Epithelial cell of proximal tubule (primary cell): ENCODE measurements at regions not wholly inside any gene's neighbourhood (a gene's known extent, or its start where the extent isn't known, plus 50 kb on each side); places are given as distances from the start of the nearest gene placed in this dataset.
"Not testable (repeated sequence)": the region's sequence is repeated elsewhere in the genome, so short reads cannot be mapped to it uniquely, and the experiment has no call there.

Experiments used
- DNase-seq: peaks from one replicate; pipeline ENCODE4 v3.0.0-alpha.2; 2011; ENCODE audit warnings: low read depth
- H3K4me3 ChIP-seq: 2 replicates; pipeline ENCODE4 v1.5.1; 2011; ENCODE audit warnings: low read depth, mild to moderate bottlenecking, low read length
- TF ChIP-seq, protein P1 (sequence below): conservative IDR thresholded peaks from 2 replicates; pipeline ENCODE4 v1.5.1; 2012; ENCODE audit warnings: low read depth, mild to moderate bottlenecking, low read length

DNA sequence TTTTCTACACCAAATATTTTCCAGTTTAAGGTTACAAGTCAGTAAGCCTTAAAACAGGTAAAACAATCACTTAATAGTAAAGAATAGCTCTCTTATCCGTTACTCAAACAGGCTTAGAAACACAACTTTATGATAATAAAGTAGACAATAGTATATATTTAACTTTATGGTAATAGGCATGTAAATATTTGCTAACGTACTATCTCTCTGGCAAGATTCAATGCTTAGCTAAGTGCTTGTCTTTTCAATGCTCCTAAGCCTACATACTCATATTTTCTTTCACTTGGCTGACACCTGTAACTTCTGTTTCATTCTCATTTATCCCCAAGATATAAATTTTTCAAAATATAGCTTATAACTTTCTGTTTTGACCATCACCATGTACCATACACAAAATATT, 358.2 kb downstream of the HTR1B start:
- no peak for DNase-seq
- no peak overlapping the region for H3K4me3 ChIP-seq
- TF ChIP-seq, protein P1, sequence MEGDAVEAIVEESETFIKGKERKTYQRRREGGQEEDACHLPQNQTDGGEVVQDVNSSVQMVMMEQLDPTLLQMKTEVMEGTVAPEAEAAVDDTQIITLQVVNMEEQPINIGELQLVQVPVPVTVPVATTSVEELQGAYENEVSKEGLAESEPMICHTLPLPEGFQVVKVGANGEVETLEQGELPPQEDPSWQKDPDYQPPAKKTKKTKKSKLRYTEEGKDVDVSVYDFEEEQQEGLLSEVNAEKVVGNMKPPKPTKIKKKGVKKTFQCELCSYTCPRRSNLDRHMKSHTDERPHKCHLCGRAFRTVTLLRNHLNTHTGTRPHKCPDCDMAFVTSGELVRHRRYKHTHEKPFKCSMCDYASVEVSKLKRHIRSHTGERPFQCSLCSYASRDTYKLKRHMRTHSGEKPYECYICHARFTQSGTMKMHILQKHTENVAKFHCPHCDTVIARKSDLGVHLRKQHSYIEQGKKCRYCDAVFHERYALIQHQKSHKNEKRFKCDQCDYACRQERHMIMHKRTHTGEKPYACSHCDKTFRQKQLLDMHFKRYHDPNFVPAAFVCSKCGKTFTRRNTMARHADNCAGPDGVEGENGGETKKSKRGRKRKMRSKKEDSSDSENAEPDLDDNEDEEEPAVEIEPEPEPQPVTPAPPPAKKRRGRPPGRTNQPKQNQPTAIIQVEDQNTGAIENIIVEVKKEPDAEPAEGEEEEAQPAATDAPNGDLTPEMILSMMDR: no peak

GRCh38 chr6:77097940-77098339, 365.4 kb downstream of the HTR1B start:
- TF ChIP-seq, protein P1: no peak
- DNase-seq: no peak
- no peak overlapping the region for H3K4me3 ChIP-seq

DNA sequence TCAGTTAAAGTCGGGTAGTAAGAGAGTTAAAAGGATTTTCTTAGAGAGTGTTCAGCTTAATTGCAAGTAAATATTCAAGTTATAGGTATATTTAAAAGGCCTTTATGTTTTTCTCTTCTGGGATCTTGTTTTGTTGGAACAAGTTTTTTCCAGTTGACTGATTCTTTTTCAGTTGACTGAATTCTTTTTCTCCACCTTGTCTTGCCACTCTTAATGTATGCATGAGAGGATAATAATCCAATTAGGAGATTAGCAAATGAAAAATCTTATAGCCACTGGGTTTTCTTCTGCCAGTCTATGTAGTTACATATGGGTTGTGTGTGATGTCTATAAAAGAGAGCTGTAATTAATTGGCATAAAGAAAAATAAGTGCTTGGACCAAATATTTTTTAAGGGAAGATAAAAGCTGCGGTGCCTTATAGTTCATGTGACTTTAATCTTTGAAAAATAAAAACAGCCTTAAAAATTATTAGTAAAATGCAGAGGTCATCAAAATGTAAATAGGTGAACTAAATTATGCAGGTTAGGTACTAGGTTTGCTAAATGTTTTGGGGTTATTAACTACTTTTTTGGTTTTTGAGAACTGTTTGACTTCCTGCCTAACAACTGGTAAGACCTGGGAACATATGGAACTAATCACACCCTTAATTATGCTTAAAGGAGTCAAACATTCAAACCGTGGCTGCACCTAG, 367.2 kb downstream of the HTR1B start:
- no peak overlapping the region for H3K4me3 ChIP-seq
- TF ChIP-seq, protein P1: no peak
- DNase-seq: no peak

DNA sequence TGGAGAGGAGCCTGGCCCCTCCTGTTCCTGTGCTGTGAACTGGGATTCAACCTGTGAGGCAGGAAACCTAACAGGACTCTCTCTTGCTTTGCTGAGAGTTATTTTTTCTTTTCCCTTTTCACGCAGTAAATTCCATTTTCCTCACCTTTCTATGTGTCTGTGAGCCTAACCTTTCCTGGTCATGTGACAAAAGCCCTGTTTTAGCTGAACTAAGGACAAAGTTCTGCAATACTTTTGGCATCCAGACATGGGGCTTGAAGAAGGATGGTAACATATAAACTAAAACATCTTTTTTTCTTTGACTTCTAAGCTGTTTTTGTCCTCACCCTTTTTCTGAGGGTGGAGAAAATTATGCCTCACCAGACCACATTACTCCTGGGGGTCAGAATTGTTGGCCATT, 368.5 kb downstream of the HTR1B start:
- DNase-seq: no peak
- no peak overlapping the region for H3K4me3 ChIP-seq
- TF ChIP-seq, protein P1: no peak

GRCh38 chr6:77092971-77093370, 370.3 kb downstream of the HTR1B start:
- no peak overlapping the region for H3K4me3 ChIP-seq
- DNase-seq: no peak
- TF ChIP-seq, protein P1: no peak

DNA sequence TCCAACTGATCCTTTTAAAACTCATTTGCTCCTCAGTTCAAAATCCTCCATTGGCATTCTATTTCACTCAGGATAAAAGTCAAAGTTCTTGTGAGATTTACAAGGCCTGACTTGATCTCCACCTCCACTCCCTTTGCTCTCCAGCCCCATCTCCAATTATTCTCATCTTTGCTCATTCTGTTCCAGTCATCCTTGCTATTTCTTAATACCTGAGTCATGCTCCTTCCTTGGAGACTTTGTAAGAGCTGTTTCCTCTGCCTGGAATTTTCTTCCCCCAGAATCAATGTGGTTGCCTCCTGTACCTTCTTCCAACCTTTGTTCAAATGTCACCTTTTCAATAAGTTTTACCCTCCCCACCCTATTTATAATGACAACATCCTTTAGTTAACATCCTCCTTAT, 373.5 kb downstream of the HTR1B start:
- H3K4me3 ChIP-seq: no peak overlapping the region
- DNase-seq: no peak
- TF ChIP-seq, protein P1: no peak

DNA sequence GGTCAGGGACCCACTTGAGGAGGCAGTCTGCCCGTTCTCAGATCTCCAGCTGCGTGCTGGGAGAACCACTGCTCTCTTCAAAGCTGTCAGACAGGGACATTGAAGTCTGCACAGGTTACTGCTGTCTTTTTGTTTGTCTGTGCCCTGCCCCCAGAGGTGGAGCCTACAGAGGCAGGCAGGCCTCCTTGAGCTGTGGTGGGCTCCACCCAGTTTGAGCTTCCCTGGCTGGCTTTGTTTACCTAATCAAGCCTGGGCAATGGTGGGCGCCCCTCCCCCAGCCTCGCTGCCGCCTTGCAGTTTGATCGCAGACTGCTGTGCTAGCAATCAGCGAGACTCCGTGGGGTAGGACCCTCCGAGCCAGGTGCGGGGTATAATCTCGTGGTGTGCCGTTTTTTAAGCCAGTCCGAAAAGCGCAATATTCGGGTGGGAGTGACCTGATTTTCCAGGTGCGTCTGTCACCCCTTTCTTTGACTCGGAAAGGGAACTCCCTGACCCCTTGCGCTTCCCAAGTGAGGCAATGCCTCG, 375.4 kb downstream of the HTR1B start:
- DNase-seq, H3K4me3 ChIP-seq: not testable (repeated sequence)
